GM21526 (cell line): ENCODE measurements at regions not wholly inside any gene's neighbourhood (a gene's known extent, or its start where the extent isn't known, plus 50 kb on each side); places are given as distances from the start of the nearest gene placed in this dataset.

Experiments used
- ATAC-seq: cut with Tn5 transposase; IDR thresholded peaks from one replicate; pipeline ENCODE4 v1.9.1; 2021; ENCODE audit warnings: moderate library complexity; ENCODE audit not compliant: unreplicated experiment, low FRiP score

- ATAC-seq, result no peak
Observed at GRCh38 chr7:131967216-131967730, 410.8 kb upstream of the PODXL start.

GRCh38 chr7:131964203-131964602 lies 407.8 kb upstream of the PODXL start:
- no peak for ATAC-seq

GRCh38 chr7:131961054-131961680 lies 404.7 kb upstream of the PODXL start:
- ATAC-seq, result no peak

GRCh38 chr7:131959106-131959812 lies 402.8 kb upstream of the PODXL start:
- ATAC-seq, result no peak

- no peak for ATAC-seq
Observed at GRCh38 chr7:131957338-131958020, 401.1 kb upstream of the PODXL start.

- no peak for ATAC-seq
Observed at GRCh38 chr7:131956864-131957263, 400.4 kb upstream of the PODXL start.

- no peak for ATAC-seq
Observed at GRCh38 chr7:131955679-131956078, 399.3 kb upstream of the PODXL start.

- ATAC-seq, result no peak
Observed at GRCh38 chr7:131953184-131953583, 396.8 kb upstream of the PODXL start.

- no peak for ATAC-seq
Observed at GRCh38 chr7:131952365-131952764, 395.9 kb upstream of the PODXL start.

GRCh38 chr7:131950758-131951157 lies 394.3 kb upstream of the PODXL start:
- ATAC-seq, result no peak

GRCh38 chr7:131949659-131950058 lies 393.2 kb upstream of the PODXL start:
- no peak for ATAC-seq

GRCh38 chr7:131948434-131949053 lies 392.1 kb upstream of the PODXL start:
- no peak for ATAC-seq

GRCh38 chr7:131947661-131948060 lies 391.2 kb upstream of the PODXL start:
- ATAC-seq, result no peak

GRCh38 chr7:131945957-131946544 lies 389.6 kb upstream of the PODXL start:
- ATAC-seq, result no peak

- ATAC-seq, result no peak
Observed at GRCh38 chr7:131945313-131945911, 389.0 kb upstream of the PODXL start.

GRCh38 chr7:131944556-131945069 lies 388.2 kb upstream of the PODXL start:
- ATAC-seq, result no peak

GRCh38 chr7:131943646-131944045 lies 387.2 kb upstream of the PODXL start:
- ATAC-seq, result no peak

GRCh38 chr7:131943211-131943610 lies 386.8 kb upstream of the PODXL start:
- no peak for ATAC-seq

GRCh38 chr7:131942287-131943150 lies 386.1 kb upstream of the PODXL start:
- no peak for ATAC-seq
